HL-60 (cell line): ENCODE measurements at regions not wholly inside any gene's neighbourhood (a gene's known extent, or its start where the extent isn't known, plus 50 kb on each side); places are given as distances from the start of the nearest gene placed in this dataset.

Experiments
- DNase-seq, 2 experiments: peaks; one replicate each; pipeline ENCODE4 v3.0.0-alpha.2; 2010 to 2020; ENCODE audit warnings: low read depth in 1 of 2, low spot score in 1 of 2
- H3K27ac ChIP-seq: fragments of 250-450 bp; sonication (Bioruptor Pico); replicated peaks from 2 replicates; pipeline ENCODE4 v1.5.1; 2020; ENCODE audit warnings: mild to moderate bottlenecking, moderate library complexity
- H3K27me3 ChIP-seq: fragments of 250-450 bp; sonication (Bioruptor Pico); 2 replicates; pipeline ENCODE4 v1.5.1; 2021; ENCODE audit warnings: mild to moderate bottlenecking, moderate library complexity; ENCODE audit not compliant: insufficient read depth, poor library complexity, severe bottlenecking
- H3K4me3 ChIP-seq: replicated peaks from 2 replicates; pipeline ENCODE4 v1.5.1; 2011; ENCODE audit warnings: mild to moderate bottlenecking, control low read depth, low read length; ENCODE audit not compliant: insufficient read depth
- GABPA ChIP-seq: IDR thresholded peaks from 2 replicates; pipeline ENCODE4 v1.6.1; 2012; ENCODE audit warnings: low read depth
- POLR2AphosphoS5 ChIP-seq: IDR thresholded peaks from 2 replicates; pipeline ENCODE4 v1.6.1; 2012; ENCODE audit warnings: low read depth
- SPI1 ChIP-seq: IDR thresholded peaks from 2 replicates; pipeline ENCODE4 v1.6.1; 2012; ENCODE audit warnings: low read depth, mild to moderate bottlenecking, borderline replicate concordance
- TF ChIP-seq, protein P1 (sequence below): IDR thresholded peaks from 2 replicates; pipeline ENCODE4 v1.6.1; 2012; ENCODE audit warnings: low read depth; ENCODE audit not compliant: insufficient replicate concordance
- TF ChIP-seq, protein P2 (sequence below): IDR thresholded peaks from one replicate; pipeline ENCODE4 v1.5.1; 2011; ENCODE audit warnings: low read length, control low read depth, inconsistent platforms; ENCODE audit not compliant: insufficient read depth

DNA sequence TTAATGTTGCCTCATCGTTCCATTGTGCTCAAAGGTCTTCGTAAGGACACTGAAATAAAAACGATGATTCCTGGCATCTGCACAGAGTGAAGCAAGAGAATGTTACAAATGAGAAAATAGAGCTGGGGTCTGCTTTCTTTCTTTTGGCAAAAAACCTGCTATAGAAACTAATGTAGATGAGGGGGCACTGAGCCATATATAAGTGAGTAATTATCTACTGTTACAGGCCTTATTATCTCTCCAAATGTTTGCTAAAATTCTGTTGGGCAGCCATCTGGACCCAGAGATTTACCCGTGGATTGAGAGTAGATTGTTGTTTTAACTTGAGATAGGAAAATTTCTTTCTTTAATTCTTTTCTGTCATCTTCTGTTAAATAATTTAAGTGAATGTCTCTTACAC, 472.5 kb upstream of the PIK3C3 start:
- no peak overlapping the region for H3K4me3 ChIP-seq
- H3K27ac ChIP-seq: no peak overlapping the region
- TF ChIP-seq POLR2AphosphoS5: no peak
- TF ChIP-seq, protein P1, sequence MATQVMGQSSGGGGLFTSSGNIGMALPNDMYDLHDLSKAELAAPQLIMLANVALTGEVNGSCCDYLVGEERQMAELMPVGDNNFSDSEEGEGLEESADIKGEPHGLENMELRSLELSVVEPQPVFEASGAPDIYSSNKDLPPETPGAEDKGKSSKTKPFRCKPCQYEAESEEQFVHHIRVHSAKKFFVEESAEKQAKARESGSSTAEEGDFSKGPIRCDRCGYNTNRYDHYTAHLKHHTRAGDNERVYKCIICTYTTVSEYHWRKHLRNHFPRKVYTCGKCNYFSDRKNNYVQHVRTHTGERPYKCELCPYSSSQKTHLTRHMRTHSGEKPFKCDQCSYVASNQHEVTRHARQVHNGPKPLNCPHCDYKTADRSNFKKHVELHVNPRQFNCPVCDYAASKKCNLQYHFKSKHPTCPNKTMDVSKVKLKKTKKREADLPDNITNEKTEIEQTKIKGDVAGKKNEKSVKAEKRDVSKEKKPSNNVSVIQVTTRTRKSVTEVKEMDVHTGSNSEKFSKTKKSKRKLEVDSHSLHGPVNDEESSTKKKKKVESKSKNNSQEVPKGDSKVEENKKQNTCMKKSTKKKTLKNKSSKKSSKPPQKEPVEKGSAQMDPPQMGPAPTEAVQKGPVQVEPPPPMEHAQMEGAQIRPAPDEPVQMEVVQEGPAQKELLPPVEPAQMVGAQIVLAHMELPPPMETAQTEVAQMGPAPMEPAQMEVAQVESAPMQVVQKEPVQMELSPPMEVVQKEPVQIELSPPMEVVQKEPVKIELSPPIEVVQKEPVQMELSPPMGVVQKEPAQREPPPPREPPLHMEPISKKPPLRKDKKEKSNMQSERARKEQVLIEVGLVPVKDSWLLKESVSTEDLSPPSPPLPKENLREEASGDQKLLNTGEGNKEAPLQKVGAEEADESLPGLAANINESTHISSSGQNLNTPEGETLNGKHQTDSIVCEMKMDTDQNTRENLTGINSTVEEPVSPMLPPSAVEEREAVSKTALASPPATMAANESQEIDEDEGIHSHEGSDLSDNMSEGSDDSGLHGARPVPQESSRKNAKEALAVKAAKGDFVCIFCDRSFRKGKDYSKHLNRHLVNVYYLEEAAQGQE: no peak
- no peak for TF ChIP-seq SPI1
- no peak for TF ChIP-seq GABPA
- TF ChIP-seq, protein P2, sequence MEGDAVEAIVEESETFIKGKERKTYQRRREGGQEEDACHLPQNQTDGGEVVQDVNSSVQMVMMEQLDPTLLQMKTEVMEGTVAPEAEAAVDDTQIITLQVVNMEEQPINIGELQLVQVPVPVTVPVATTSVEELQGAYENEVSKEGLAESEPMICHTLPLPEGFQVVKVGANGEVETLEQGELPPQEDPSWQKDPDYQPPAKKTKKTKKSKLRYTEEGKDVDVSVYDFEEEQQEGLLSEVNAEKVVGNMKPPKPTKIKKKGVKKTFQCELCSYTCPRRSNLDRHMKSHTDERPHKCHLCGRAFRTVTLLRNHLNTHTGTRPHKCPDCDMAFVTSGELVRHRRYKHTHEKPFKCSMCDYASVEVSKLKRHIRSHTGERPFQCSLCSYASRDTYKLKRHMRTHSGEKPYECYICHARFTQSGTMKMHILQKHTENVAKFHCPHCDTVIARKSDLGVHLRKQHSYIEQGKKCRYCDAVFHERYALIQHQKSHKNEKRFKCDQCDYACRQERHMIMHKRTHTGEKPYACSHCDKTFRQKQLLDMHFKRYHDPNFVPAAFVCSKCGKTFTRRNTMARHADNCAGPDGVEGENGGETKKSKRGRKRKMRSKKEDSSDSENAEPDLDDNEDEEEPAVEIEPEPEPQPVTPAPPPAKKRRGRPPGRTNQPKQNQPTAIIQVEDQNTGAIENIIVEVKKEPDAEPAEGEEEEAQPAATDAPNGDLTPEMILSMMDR: no peak
- no peak for DNase-seq
- H3K27me3 ChIP-seq: no peaks in the 10 kb centered on the region

DNA sequence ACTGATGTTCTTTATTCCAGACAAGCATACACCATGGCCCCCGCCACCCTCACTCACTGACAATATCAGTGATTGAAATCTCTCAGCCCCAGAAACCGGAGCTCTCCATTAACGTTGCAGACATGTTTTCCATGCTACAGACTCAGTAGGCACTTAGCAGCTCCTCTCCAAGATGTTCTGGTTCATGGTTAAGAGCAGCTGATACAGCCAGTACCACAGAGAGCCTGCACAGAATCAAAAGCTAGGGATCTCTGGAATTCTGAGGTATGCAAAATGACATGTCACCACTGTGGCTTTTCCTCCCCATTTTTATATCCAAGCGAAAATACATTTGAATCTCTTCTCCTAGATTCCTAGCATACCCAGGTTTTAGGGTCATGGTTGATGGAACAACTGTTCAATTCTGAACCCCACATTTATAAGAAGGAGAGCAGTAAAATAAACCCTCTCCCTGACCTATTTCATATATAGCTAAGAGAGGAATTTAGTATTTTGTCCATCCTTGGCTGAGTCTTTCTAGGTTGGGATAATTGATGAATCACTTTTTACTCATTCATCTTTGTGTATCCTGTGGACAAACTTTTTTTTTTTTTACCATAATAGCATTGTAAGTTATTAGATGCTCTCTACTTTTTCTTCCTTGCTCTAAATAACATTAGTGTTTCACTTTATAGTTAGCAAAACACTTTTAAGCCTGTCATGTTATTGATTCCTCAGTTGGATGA, 488.4 kb upstream of the PIK3C3 start:
- DNase-seq: no peak
- TF ChIP-seq SPI1: no peak
- TF ChIP-seq GABPA: no peak
- TF ChIP-seq, protein P2: no peak
- TF ChIP-seq POLR2AphosphoS5: no peak
- TF ChIP-seq, protein P1: no peak
- Histone ChIP-seq H3K27ac (no peak overlapping the region), H3K27me3 (peaks cover 2% of the 10 kb centered on the region), H3K4me3 (no peak overlapping the region)

DNA sequence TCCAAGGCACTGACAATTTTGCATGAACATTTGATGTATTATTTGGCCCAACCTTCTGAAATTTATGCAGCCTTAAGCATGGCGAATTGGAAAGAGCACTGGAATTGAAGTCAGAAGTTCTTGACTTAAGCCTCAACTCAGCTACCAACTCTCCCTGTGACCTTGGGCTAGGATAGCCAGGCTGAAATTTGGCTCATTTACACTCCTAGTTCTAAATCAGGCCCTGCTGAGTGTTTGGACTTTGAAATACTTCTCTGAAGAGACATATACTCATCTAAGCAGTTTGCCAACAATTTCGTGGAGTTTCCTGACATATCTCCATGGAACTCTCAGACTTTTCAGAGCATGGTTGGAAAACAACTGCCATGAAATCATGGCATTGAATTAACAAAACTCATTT, 489.6 kb upstream of the PIK3C3 start:
- H3K4me3 ChIP-seq: no peak overlapping the region
- peaks cover 2% of the 10 kb centered on the region for H3K27me3 ChIP-seq
- no peak for DNase-seq
- TF ChIP-seq POLR2AphosphoS5: no peak
- no peak for TF ChIP-seq SPI1
- TF ChIP-seq, protein P2: no peak
- TF ChIP-seq, protein P1: no peak
- TF ChIP-seq GABPA: no peak
- no peak overlapping the region for H3K27ac ChIP-seq
